Activated naive CD8-positive, alpha-beta T cell treated with anti-CD3 and anti-CD28 coated beads, Interleukin-2, amount 50 U/mL, for 16 hours (primary cell): ENCODE measurements at regions not wholly inside any gene's neighbourhood (a gene's known extent, or its start where the extent isn't known, plus 50 kb on each side); places are given as distances from the start of the nearest gene placed in this dataset.

Experiments used
- DNase-seq: peaks from one replicate; pipeline ENCODE4 v3.0.0-alpha.2; 2020; ENCODE audit warnings: low read depth, low spot score

- no peak for DNase-seq
Observed at GRCh38 chr15:94749811-94750617, 518.7 kb downstream of the MCTP2 start.

- DNase-seq, result no peak
Observed at GRCh38 chr15:94760348-94760747, 529.0 kb downstream of the MCTP2 start.

GRCh38 chr15:94761574-94761973, 530.2 kb downstream of the MCTP2 start:
- DNase-seq, result no peak

GRCh38 chr15:94769089-94769488, 537.7 kb downstream of the MCTP2 start:
- DNase-seq, result no peak

GRCh38 chr15:94770199-94770598, 538.8 kb downstream of the MCTP2 start:
- no peak for DNase-seq

- no peak for DNase-seq
Observed at GRCh38 chr15:94777037-94777436, 545.7 kb downstream of the MCTP2 start.

- no peak for DNase-seq
Observed at GRCh38 chr15:94778840-94779239, 547.5 kb downstream of the MCTP2 start.

GRCh38 chr15:94780166-94780565, 548.8 kb downstream of the MCTP2 start:
- DNase-seq, result no peak

- no peak for DNase-seq
Observed at GRCh38 chr15:94785091-94785490, 553.7 kb downstream of the MCTP2 start.

- no peak for DNase-seq
Observed at GRCh38 chr15:94791008-94791407, 559.6 kb downstream of the MCTP2 start.

GRCh38 chr15:94791510-94791909, 560.1 kb downstream of the MCTP2 start:
- DNase-seq, result no peak

- no peak for DNase-seq
Observed at GRCh38 chr15:94792196-94792595, 560.8 kb downstream of the MCTP2 start.

GRCh38 chr15:94793207-94793606, 561.8 kb downstream of the MCTP2 start:
- no peak for DNase-seq

- DNase-seq, result no peak
Observed at GRCh38 chr15:94793641-94794040, 562.3 kb downstream of the MCTP2 start.

- DNase-seq, result no peak
Observed at GRCh38 chr15:94804613-94805012, 573.3 kb downstream of the MCTP2 start.

- no peak for DNase-seq
Observed at GRCh38 chr15:94815110-94815731, 583.9 kb downstream of the MCTP2 start.

GRCh38 chr15:94815914-94816313, 584.6 kb downstream of the MCTP2 start:
- DNase-seq, result no peak

GRCh38 chr15:94829887-94830884, 598.8 kb downstream of the MCTP2 start:
- no peak for DNase-seq

GRCh38 chr15:94834000-94834399, 602.6 kb downstream of the MCTP2 start:
- DNase-seq, result no peak

- no peak for DNase-seq
Observed at GRCh38 chr15:94834494-94834893, 603.1 kb downstream of the MCTP2 start.

GRCh38 chr15:94838281-94838680, 606.9 kb downstream of the MCTP2 start:
- DNase-seq, result no peak
